ENCODE measurements at regions not wholly inside any gene's neighbourhood (a gene's known extent, or its start where the extent isn't known, plus 50 kb on each side); places are given as distances from the start of the nearest gene placed in this dataset.

DNA sequence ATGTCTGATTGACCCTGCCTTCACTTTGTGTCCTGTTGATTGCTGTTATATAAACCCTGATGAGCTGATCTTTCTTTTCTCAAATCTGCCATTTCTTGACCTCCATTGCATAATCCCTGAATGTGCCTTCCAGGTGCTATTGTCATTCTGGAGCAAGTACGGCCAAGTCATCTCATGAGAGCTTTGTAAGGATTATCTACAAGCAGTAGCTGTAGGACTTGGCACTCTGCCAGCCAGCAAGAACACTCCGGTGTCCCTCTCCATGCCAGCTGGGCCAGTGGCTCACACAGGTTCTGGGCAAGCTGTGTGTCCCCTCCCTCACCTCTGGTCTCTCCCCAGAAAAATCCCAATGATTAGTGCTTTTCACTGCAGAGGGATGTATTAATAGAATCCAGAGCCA lies 348.1 kb downstream of the FOXO1 start:
- no peak for DNase-seq

GRCh38 chr13:40319699-40320579 lies 346.5 kb downstream of the FOXO1 start:
- no peak for DNase-seq

- DNase-seq = no peak
Measured at GRCh38 chr13:40328091-40328490, 338.4 kb downstream of the FOXO1 start.

DNA sequence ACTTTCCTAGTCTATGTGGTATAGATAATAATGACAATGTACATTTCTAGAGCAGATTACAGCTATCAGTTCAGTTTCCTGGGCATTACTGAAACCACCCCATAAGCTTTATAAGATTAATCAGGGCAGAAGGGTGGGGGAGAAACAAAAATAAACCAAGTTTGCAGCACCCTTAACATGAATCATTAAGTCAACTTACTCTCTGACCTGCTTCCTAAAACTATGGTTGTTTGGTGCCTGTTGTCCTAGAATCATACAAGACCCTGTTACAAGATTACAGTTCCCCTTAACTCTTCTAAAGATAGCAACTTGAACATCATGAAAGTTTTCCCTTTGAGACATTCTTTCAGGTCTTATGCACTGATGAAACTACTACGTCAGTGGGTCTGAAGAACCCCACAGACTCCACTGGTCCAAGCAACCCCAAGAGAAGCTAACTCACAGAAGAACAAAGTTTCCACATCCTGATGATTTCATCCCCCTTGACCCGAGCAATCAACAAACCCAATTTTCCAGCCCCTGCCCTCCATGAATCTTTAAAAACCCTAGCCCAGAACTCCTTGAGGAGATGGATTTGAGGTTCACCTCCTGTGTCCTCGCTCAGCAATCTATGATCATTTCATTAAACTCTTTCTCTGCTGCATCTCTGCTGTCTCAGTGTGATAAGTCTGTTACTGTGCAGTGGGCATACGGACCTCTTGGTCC lies 336.5 kb downstream of the FOXO1 start:
- DNase-seq = no peak

- DNase-seq = no peak
Measured at GRCh38 chr13:40330950-40331349, 335.5 kb downstream of the FOXO1 start.

- no peak for DNase-seq
Measured at GRCh38 chr13:40331802-40332201, 334.6 kb downstream of the FOXO1 start.

- no peak for DNase-seq
Measured at GRCh38 chr13:40333226-40333625, 333.2 kb downstream of the FOXO1 start.

GRCh38 chr13:40334031-40334430 lies 332.4 kb downstream of the FOXO1 start:
- DNase-seq = no peak

DNA sequence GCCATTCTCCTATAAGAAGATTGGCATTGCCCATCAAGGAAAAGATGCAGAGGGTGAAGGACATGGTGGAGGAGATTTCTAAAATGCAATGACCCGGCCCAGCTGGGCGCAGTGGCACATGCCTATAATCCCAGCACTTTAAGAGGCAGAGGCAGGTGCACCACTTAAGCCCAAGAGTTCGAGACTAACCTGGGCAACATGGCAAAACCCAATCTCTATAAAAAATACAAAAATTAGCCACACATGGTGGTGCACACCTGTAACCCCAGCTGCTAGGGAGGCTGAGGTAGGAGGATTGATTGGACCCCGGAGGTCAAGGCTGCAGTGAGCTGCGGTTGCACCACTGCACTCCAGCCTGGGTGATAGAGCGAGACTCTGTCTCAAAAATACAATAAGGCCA lies 331.8 kb downstream of the FOXO1 start:
- DNase-seq = no peak

DNA sequence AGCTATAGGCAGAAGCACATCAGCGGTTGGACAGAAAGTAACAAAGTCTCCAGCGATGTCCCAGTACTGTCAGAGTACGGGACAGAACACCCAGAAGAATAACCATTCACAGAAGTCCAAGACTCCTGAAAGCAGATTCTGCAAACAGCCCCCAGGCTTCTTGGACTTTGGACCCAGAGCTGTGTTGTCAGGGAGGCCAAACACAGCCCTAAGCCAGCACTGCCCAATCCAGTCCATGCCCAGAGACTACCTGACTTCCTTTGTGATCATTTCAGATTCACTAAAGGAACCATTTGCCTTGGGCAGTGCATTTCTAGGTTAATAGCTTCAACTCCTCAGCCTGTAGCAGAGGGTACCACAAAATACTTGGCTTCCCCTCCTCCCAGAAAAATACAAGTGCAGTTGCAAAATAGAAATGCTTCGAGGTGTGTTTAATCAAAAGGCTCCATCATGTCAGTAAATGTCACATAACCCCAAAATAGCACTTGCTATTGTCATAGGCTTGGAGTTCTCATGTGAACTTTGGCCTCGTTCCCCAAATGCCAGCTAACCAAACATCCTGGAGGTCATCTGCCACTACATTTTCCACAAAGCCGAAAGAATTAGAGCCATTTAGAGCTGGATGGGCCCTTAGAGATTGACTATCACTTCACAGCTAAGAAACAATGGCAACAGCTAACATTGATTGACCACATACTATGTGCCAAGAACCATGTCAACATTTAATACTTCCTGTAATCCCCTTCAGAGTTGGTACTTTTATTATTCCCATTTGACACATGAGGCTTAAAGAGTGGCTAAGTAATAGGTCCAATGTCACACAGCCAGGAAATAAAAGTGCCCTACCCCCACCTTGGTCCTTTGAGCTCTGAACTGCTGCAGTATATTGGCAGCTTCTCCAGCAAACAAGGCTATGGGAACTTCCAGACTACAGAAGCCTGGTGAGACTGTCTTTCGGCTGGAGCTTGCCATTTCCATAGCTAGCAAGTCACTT lies 329.9 kb downstream of the FOXO1 start:
- no peak for DNase-seq

DNA sequence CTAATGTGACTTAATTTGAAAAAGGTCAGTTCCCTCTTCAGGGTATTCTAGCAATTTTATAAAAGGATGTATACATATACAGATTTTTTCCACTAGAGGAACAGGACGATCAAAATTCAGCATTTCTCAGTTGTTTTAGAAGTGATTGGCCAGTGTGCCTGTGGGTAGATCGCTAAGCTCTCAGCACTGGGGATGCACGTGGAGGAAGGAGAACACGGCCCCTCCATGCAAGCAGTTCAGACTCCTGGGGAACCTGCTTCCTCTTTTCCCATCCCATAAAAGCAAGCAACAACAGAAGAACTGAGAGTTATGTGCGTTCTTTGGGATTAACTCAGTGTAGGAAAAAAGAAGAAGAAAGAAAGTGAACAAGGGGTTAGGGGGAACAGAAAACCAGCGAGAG lies 328.8 kb downstream of the FOXO1 start:
- DNase-seq = no peak

DNA sequence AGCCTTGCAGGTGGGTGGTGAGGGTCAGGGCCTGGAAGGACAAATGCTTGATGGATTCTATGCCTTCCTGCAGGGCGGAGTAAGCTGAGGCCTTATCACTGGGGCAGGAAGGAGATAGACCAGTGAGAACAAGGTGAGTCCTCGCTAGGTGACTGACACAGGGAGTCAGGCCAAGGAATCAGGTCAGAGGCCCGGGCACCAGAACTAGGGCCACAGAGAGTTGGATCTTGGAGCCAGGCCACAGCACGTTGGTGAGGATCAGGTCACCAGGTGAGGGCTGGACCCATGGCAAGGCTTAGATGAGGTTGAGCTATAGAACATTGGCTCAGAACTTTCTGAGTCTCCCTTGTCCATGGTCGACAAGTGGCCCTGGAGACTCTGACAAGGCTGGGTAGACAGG lies 328.2 kb downstream of the FOXO1 start:
- DNase-seq = no peak

DNA sequence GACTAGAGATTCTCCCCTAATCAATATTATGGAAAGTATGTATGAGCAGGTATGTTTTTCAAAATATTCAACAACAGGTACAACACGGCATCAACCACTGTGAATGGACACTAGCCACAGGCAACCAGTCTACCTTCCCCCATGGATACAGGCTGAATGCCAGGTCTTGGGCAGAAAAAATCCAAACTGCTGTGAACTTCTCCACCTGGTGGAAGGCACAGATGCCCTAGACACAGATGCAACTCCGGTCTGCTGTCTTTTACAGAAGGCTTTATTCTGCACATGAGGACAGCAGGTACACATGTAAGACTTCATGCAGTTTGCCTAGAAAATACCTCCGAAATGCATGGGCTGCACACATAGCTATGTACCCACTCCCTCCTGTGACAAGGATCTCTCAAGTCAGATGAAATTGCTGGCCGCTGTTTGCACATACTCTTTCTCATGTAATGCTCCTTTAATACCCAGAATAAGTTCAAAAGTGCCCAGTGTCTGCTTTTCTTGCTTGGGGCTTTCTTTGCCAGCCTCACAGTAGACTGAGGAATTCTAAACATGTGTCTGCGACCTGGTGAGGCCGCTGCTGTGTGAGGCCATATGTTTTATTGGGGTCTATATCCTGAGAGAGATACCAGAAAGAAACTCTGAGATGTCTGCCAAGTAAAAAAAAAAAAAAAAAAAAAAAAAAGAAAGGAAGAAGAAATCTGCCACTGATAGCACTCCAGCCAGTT lies 325.9 kb downstream of the FOXO1 start:
- no peak for DNase-seq

DNA sequence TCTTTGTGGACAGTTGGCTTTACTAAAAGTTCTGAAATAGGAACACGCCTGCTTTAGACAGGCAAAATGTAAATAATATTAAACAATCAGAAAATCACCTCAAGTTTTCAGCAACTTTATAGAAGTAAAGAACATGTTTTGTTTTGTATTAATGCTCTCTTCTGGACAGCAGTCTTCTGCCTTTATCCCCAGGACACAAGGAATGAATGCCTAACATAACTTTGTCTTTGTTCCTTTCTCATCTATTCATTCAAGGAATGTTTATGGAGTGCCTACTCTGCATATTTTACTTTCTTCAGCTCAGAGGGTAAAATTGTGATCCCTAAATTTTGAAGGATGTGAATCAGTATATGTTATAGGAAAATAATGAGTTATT lies 325.4 kb downstream of the FOXO1 start:
- no peak for DNase-seq

GRCh38 chr13:40341501-40341900 lies 324.9 kb downstream of the FOXO1 start:
- no peak for DNase-seq

- no peak for DNase-seq
Measured at GRCh38 chr13:40342461-40342860, 324.0 kb downstream of the FOXO1 start.

DNA sequence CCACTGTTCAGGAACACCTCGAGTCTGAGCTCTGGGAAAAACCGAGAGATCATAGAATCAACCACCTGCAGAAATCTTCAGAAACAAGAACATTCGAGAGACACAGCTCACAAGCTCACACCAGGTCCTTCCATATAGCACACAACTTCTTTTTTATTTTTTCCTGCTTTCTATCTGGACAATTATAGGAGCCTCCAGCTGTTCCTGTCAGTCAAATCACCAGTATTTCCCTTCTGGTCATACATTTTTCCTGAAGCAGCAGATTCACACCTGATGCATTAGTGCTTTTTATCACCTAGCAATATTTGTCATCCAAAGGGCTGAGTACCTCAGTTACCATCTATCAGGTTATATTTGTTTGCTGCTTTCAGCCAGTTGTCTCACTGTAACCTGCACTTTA lies 323.5 kb downstream of the FOXO1 start:
- no peak for DNase-seq

DNA sequence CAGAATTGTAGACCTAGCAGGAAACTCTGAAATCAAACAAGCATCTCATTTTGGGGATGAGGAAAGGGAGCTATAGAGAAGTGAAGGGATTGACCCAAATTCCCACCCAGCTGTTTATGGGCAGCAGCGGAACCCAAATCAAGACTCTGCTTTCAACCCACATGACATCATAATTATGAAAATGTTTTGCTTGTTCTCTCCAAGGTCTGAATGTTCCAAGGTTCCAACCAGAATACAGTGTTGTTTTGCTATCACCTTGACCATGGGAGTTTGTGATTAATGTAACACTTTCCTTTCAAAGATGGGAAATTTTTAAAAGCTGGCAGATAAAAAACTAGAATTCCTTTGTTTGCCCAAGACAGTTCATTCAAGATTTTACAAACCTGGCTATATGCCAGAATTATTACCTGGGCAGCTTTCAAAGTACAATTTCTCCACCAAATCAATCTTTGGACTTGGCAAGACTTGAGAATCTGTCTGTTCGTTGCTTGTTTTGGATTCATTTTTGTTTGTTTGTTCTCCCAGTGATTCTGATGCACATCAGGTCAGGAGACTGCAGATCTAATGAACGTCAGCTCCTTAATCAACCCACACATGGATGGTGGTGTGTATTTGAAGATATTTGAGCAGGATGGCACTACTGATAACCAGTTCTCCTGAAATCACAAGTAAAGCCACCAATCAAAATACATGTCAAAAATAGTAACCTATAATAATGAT lies 322.7 kb downstream of the FOXO1 start:
- DNase-seq = no peak

DNA sequence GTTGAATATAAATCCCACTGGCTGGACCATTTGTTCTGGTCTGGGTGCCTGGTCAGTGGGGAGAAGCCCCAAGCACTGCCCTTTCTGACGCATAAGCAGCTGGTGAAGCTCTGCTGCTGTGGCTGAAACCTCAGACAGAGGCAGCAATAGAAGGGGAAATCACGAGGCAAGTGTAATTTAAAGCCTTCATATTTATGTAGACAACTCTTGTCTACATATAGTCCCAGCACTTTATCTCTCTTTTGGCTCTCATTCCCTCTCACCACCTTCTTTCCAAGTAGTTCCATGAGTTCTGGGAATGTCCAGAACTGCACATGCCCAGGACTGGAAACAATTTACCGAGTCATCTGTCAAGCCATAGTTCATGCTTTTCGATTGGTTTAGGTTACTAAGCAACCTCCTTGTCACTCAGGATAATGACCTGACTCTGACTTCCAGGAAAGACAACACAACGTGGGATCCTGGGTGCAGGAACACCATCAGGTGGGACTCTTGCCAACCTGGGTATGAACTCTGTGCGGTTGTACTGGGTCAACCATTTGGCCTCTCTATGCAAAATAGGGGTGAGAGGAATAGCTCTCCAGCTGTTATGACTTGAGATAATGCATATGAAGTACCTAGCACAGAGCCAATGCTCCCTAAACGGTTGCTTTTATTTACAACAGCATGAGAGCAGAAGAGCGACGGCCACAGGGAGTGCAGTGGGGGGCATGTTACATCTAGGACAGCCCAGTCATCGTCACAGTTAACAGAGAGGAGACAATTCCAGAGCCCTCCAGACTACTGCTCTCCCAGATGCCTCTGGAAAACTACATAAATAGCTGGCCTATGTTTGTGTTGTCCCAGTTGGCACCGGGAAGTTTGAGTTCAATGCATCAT lies 321.9 kb downstream of the FOXO1 start:
- DNase-seq = no peak

DNA sequence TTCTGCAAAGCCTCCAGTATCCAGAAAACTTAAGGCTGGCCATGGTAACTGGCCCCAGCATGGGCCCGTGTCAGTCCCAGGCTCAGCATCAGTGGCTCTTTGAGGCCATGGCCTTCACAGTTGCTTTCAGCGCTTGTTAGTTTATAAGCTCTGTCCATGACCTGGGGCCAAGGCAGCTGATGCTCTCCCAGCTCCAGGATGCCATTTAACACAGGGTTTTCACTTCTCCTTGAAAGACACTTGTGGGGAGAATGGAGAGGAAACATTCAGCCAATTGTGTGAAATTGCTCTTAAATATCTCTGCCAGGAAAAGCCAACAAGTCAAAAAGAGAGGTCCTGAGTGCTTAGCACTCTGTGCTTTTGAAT lies 321.3 kb downstream of the FOXO1 start:
- DNase-seq = no peak

Measured in effector CD4-positive, alpha-beta T cell (primary cell).